SK-N-MC (cell line): ENCODE measurements at regions not wholly inside any gene's neighbourhood (a gene's known extent, or its start where the extent isn't known, plus 50 kb on each side); places are given as distances from the start of the nearest gene placed in this dataset.
A peak's percentile ranks its signal among the peaks of the same experiment; 100 is the strongest.
"Not testable (repeated sequence)": the region's sequence is repeated elsewhere in the genome, so short reads cannot be mapped to it uniquely, and the experiment has no call there.

Experiments used
- DNase-seq: peaks from one replicate; pipeline ENCODE4 v3.0.0-alpha.2; 2011; ENCODE audit warnings: low read depth, low spot score
- H3K27ac ChIP-seq: fragments of 200-600 bp; sonication (generic); 2 replicates; pipeline ENCODE4 v1.5.1; 2016; ENCODE audit warnings: mixed run types
- H3K36me3 ChIP-seq: fragments of 200-600 bp; sonication (generic); 2 replicates; pipeline ENCODE4 v1.6.1; 2017; ENCODE audit warnings: antibody characterized with exemption, low read length, mixed read lengths; ENCODE audit not compliant: insufficient read depth
- H3K4me3 ChIP-seq: fragments of 200-600 bp; sonication (generic); 2 replicates; pipeline ENCODE4 v1.5.1; 2016
- H3K9ac ChIP-seq: fragments of 200-600 bp; sonication (generic); 2 replicates; pipeline ENCODE4 v1.8.0; 2017; ENCODE audit warnings: mixed run types, mixed read lengths; ENCODE audit not compliant: insufficient read length
- H3K9me3 ChIP-seq: fragments of 200-600 bp; sonication (generic); 2 replicates; pipeline ENCODE4 v1.6.1; 2017; ENCODE audit warnings: low read depth, mild to moderate bottlenecking, antibody characterized with exemption, low read length, moderate library complexity, mixed read lengths
- EZH2 ChIP-seq: fragments of 200-600 bp; sonication (generic); IDR thresholded peaks from one replicate; pipeline ENCODE4 v1.6.1; 2017; ENCODE audit warnings: antibody characterized with exemption
- FOXP2 ChIP-seq: optimal IDR thresholded peaks from 2 replicates; pipeline ENCODE3; 2011; ENCODE audit warnings: mild to moderate bottlenecking, moderate library complexity; ENCODE audit not compliant: insufficient read depth; ENCODE audit errors: extremely low read length, control extremely low read depth
- POLR2AphosphoS5 ChIP-seq: IDR thresholded peaks from 2 replicates; pipeline ENCODE4 v1.6.1; 2012; ENCODE audit warnings: mild to moderate bottlenecking, low read depth, low read length, borderline replicate concordance

- no peak for DNase-seq
- H3K36me3 ChIP-seq: no peaks in the 10 kb centered on the region
- H3K4me3 ChIP-seq: no peak overlapping the region
- TF ChIP-seq EZH2 (no peak), POLR2AphosphoS5 (no peak), FOXP2 (no peak)
- no peaks in the 10 kb centered on the region; the same call in 1 of the 2 replicates for H3K9me3 ChIP-seq
- peak overlapping the region; percentile 80 for H3K27ac ChIP-seq
- H3K9ac ChIP-seq: peak overlapping the region; percentile 22
Measured at GRCh38 chr6:27816906-27817305, 95.3 kb downstream of the OR2B2 start.

GRCh38 chr6:27814665-27815424 lies 97.4 kb downstream of the OR2B2 start:
- DNase-seq: no peak
- Histone ChIP-seq H3K36me3 (no peaks in the 10 kb centered on the region), H3K9me3 (no peaks in the 10 kb centered on the region; the same call in 1 of the 2 replicates), H3K9ac (no peak overlapping the region), H3K4me3 (no peak overlapping the region), H3K27ac (peak overlapping the region; percentile 28; the same call in 1 of the 2 replicates)
- TF ChIP-seq FOXP2 (no peak), EZH2 (no peak), POLR2AphosphoS5 (no peak)

GRCh38 chr6:27814415-27814664 lies 97.9 kb downstream of the OR2B2 start:
- H3K9me3 ChIP-seq, H3K36me3 ChIP-seq, H3K4me3 ChIP-seq, H3K9ac ChIP-seq, H3K27ac ChIP-seq, DNase-seq: not testable (repeated sequence)

GRCh38 chr6:27812805-27813492 lies 99.2 kb downstream of the OR2B2 start:
- TF ChIP-seq FOXP2 (no peak), POLR2AphosphoS5 (no peak), EZH2 (no peak)
- Histone ChIP-seq H3K4me3 (no peak overlapping the region), H3K27ac (peak overlapping the region; percentile 94), H3K36me3 (no peaks in the 10 kb centered on the region), H3K9ac (no peak overlapping the region), H3K9me3 (no peaks in the 10 kb centered on the region; the same call in 1 of the 2 replicates)
- DNase-seq: no peak

- no peak for TF ChIP-seq EZH2
- TF ChIP-seq POLR2AphosphoS5: no peak
- TF ChIP-seq FOXP2: no peak
- no peaks in the 10 kb centered on the region for H3K36me3 ChIP-seq
- peak overlapping the region; percentile 94 for H3K27ac ChIP-seq
- H3K4me3 ChIP-seq: no peak overlapping the region
- DNase-seq: no peak
- H3K9ac ChIP-seq: no peak overlapping the region
- H3K9me3 ChIP-seq: no peaks in the 10 kb centered on the region; the same call in 1 of the 2 replicates
Measured at GRCh38 chr6:27812078-27812804, 100.0 kb downstream of the OR2B2 start.

- no peaks in the 10 kb centered on the region; the same call in 1 of the 2 replicates for H3K9me3 ChIP-seq
- peak overlapping the region; percentile 94 for H3K27ac ChIP-seq
- no peak for DNase-seq
- TF ChIP-seq EZH2 (no peak), FOXP2 (no peak), POLR2AphosphoS5 (no peak)
- peak overlapping the region; percentile 99 for H3K4me3 ChIP-seq
- no peaks in the 10 kb centered on the region for H3K36me3 ChIP-seq
- H3K9ac ChIP-seq: peak overlapping the region; percentile 93
Measured at GRCh38 chr6:27811451-27811772, 100.8 kb downstream of the OR2B2 start.

- Histone ChIP-seq H3K9ac (peak overlapping the region; percentile 93), H3K36me3 (no peaks in the 10 kb centered on the region), H3K27ac (peak overlapping the region; percentile 94), H3K9me3 (no peaks in the 10 kb centered on the region; the same call in 1 of the 2 replicates), H3K4me3 (peak overlapping the region; percentile 99)
- DNase-seq: no peak
- TF ChIP-seq POLR2AphosphoS5 (no peak; the same call in 1 of the 2 replicates), EZH2 (no peak), FOXP2 (no peak)
Measured at GRCh38 chr6:27810768-27811450, 101.3 kb downstream of the OR2B2 start.
